Activated T-cell treated with anti-CD3 and anti-CD28 coated beads, Interleukin-2, amount 50 U/mL, for 4 hours (primary cell): ENCODE measurements at regions not wholly inside any gene's neighbourhood (a gene's known extent, or its start where the extent isn't known, plus 50 kb on each side); places are given as distances from the start of the nearest gene placed in this dataset.

Experiments used
- ATAC-seq, 2 donors: fragments of 200-7000 bp; cut with Tn5 transposase; one replicate each; pipeline ENCODE4 v1.10.0; 2021
- DNase-seq: peaks from one replicate; pipeline ENCODE4 v3.0.0-alpha.2; 2020
- H3K27me3 Mint-ChIP-seq: one replicate; pipeline ENCODE4 v1.8.0; 2021; ENCODE audit warnings: low read depth, mixed read lengths
- H3K36me3 Mint-ChIP-seq: one replicate; pipeline ENCODE4 v1.8.0; 2022; ENCODE audit warnings: mixed read lengths; ENCODE audit not compliant: insufficient read depth
- H3K4me1 Mint-ChIP-seq: one replicate; pipeline ENCODE4 v1.8.0; 2021; ENCODE audit warnings: low read depth, mixed read lengths
- H3K4me3 Mint-ChIP-seq: one replicate; pipeline ENCODE4 v1.8.0; 2021; ENCODE audit warnings: mild to moderate bottlenecking, moderate library complexity, mixed read lengths
- H3K9me3 Mint-ChIP-seq: one replicate; pipeline ENCODE4 v1.8.0; 2021; ENCODE audit warnings: mixed read lengths

GRCh38 chr13:70723732-70724131, 615.5 kb upstream of the KLHL1 start:
- Mint-ChIP-seq H3K4me1 (no peaks in the 10 kb centered on the region), H3K9me3 (no peaks in the 10 kb centered on the region), H3K27me3 (no peaks in the 10 kb centered on the region), H3K36me3 (no peaks in the 10 kb centered on the region), H3K4me3 (no peak overlapping the region)
- ATAC-seq (no peak), DNase-seq (no peak)

GRCh38 chr13:70720386-70720785, 612.1 kb upstream of the KLHL1 start:
- DNase-seq (no peak), ATAC-seq (no peak)
- no peaks in the 10 kb centered on the region for H3K4me1 Mint-ChIP-seq
- H3K36me3 Mint-ChIP-seq = no peaks in the 10 kb centered on the region
- H3K27me3 Mint-ChIP-seq = no peaks in the 10 kb centered on the region
- peaks cover 8% of the 10 kb centered on the region for H3K9me3 Mint-ChIP-seq
- no peak overlapping the region for H3K4me3 Mint-ChIP-seq

- DNase-seq = no peak
- no peaks in the 10 kb centered on the region for H3K27me3 Mint-ChIP-seq
- H3K4me1 Mint-ChIP-seq = no peaks in the 10 kb centered on the region
- no peak overlapping the region for H3K4me3 Mint-ChIP-seq
- peaks cover 11% of the 10 kb centered on the region for H3K9me3 Mint-ChIP-seq
- no peaks in the 10 kb centered on the region for H3K36me3 Mint-ChIP-seq
- no peak for ATAC-seq
Observed at GRCh38 chr13:70714993-70715392, 606.7 kb upstream of the KLHL1 start.

GRCh38 chr13:70708775-70709174, 600.5 kb upstream of the KLHL1 start:
- no peaks in the 10 kb centered on the region for H3K27me3 Mint-ChIP-seq
- H3K4me1 Mint-ChIP-seq = no peaks in the 10 kb centered on the region
- no peaks in the 10 kb centered on the region for H3K36me3 Mint-ChIP-seq
- ATAC-seq = no peak
- no peak overlapping the region for H3K4me3 Mint-ChIP-seq
- no peak for DNase-seq
- peaks cover 5% of the 10 kb centered on the region for H3K9me3 Mint-ChIP-seq

GRCh38 chr13:70703755-70704154, 595.5 kb upstream of the KLHL1 start:
- Mint-ChIP-seq H3K4me1 (no peaks in the 10 kb centered on the region), H3K9me3 (peaks cover 14% of the 10 kb centered on the region), H3K27me3 (no peaks in the 10 kb centered on the region), H3K36me3 (no peaks in the 10 kb centered on the region), H3K4me3 (no peak overlapping the region)
- ATAC-seq (no peak), DNase-seq (no peak)

- no peak for ATAC-seq
- H3K4me3 Mint-ChIP-seq = no peak overlapping the region
- no peaks in the 10 kb centered on the region for H3K36me3 Mint-ChIP-seq
- H3K27me3 Mint-ChIP-seq = no peaks in the 10 kb centered on the region
- H3K9me3 Mint-ChIP-seq = peaks cover 15% of the 10 kb centered on the region
- H3K4me1 Mint-ChIP-seq = no peaks in the 10 kb centered on the region
- DNase-seq = no peak
Observed at GRCh38 chr13:70694996-70695715, 586.9 kb upstream of the KLHL1 start.

GRCh38 chr13:70668983-70669382, 560.7 kb upstream of the KLHL1 start:
- DNase-seq (no peak), ATAC-seq (no peak)
- Mint-ChIP-seq H3K4me1 (no peaks in the 10 kb centered on the region), H3K9me3 (peaks cover 2% of the 10 kb centered on the region), H3K27me3 (no peaks in the 10 kb centered on the region), H3K4me3 (no peak overlapping the region), H3K36me3 (no peaks in the 10 kb centered on the region)

- DNase-seq (no peak), ATAC-seq (no peak)
- no peaks in the 10 kb centered on the region for H3K36me3 Mint-ChIP-seq
- H3K4me3 Mint-ChIP-seq = no peak overlapping the region
- H3K27me3 Mint-ChIP-seq = no peaks in the 10 kb centered on the region
- H3K9me3 Mint-ChIP-seq = no peaks in the 10 kb centered on the region
- no peaks in the 10 kb centered on the region for H3K4me1 Mint-ChIP-seq
Observed at GRCh38 chr13:70668293-70668692, 560.0 kb upstream of the KLHL1 start.

GRCh38 chr13:70666883-70667556, 558.8 kb upstream of the KLHL1 start:
- no peaks in the 10 kb centered on the region for H3K9me3 Mint-ChIP-seq
- H3K27me3 Mint-ChIP-seq = no peaks in the 10 kb centered on the region
- no peak overlapping the region for H3K4me3 Mint-ChIP-seq
- ATAC-seq = no peak
- H3K4me1 Mint-ChIP-seq = no peaks in the 10 kb centered on the region
- no peaks in the 10 kb centered on the region for H3K36me3 Mint-ChIP-seq
- DNase-seq = no peak

- H3K36me3 Mint-ChIP-seq = no peaks in the 10 kb centered on the region
- DNase-seq (no peak), ATAC-seq (no peak)
- no peaks in the 10 kb centered on the region for H3K27me3 Mint-ChIP-seq
- no peaks in the 10 kb centered on the region for H3K4me1 Mint-ChIP-seq
- no peak overlapping the region for H3K4me3 Mint-ChIP-seq
- H3K9me3 Mint-ChIP-seq = no peaks in the 10 kb centered on the region
Observed at GRCh38 chr13:70662231-70662940, 554.1 kb upstream of the KLHL1 start.

- H3K4me1 Mint-ChIP-seq = no peaks in the 10 kb centered on the region
- DNase-seq = no peak
- no peak for ATAC-seq
- no peak overlapping the region for H3K4me3 Mint-ChIP-seq
- no peaks in the 10 kb centered on the region for H3K36me3 Mint-ChIP-seq
- no peaks in the 10 kb centered on the region for H3K9me3 Mint-ChIP-seq
- no peaks in the 10 kb centered on the region for H3K27me3 Mint-ChIP-seq
Observed at GRCh38 chr13:70644052-70644451, 535.8 kb upstream of the KLHL1 start.

GRCh38 chr13:70634893-70635292, 526.6 kb upstream of the KLHL1 start:
- H3K27me3 Mint-ChIP-seq = no peaks in the 10 kb centered on the region
- peaks cover 7% of the 10 kb centered on the region for H3K9me3 Mint-ChIP-seq
- H3K4me1 Mint-ChIP-seq = no peaks in the 10 kb centered on the region
- DNase-seq = no peak
- no peaks in the 10 kb centered on the region for H3K36me3 Mint-ChIP-seq
- ATAC-seq = no peak
- H3K4me3 Mint-ChIP-seq = no peak overlapping the region

- H3K9me3 Mint-ChIP-seq = peaks cover 5% of the 10 kb centered on the region
- H3K4me1 Mint-ChIP-seq = no peaks in the 10 kb centered on the region
- no peak for ATAC-seq
- H3K27me3 Mint-ChIP-seq = no peaks in the 10 kb centered on the region
- no peaks in the 10 kb centered on the region for H3K36me3 Mint-ChIP-seq
- no peak overlapping the region for H3K4me3 Mint-ChIP-seq
- DNase-seq = no peak
Observed at GRCh38 chr13:70630247-70630646, 522.0 kb upstream of the KLHL1 start.

- no peaks in the 10 kb centered on the region for H3K4me1 Mint-ChIP-seq
- no peak for DNase-seq
Observed at GRCh38 chr13:70623239-70623638, 515.0 kb upstream of the KLHL1 start.

GRCh38 chr13:70622796-70623195, 514.5 kb upstream of the KLHL1 start:
- Mint-ChIP-seq H3K36me3 (no peaks in the 10 kb centered on the region), H3K4me3 (no peak overlapping the region), H3K9me3 (peaks cover 4% of the 10 kb centered on the region), H3K4me1 (no peaks in the 10 kb centered on the region), H3K27me3 (no peaks in the 10 kb centered on the region)
- ATAC-seq (no peak), DNase-seq (no peak)

More at GRCh38 chr13:70623239-70623638, 515.0 kb upstream of the KLHL1 start:
- Mint-ChIP-seq H3K36me3 (no peaks in the 10 kb centered on the region), H3K27me3 (no peaks in the 10 kb centered on the region), H3K4me3 (no peak overlapping the region), H3K9me3 (no peaks in the 10 kb centered on the region)
- no peak for ATAC-seq
